Esophagus muscularis mucosa (tissue), 4 donors: ENCODE measurements at regions not wholly inside any gene's neighbourhood (a gene's known extent, or its start where the extent isn't known, plus 50 kb on each side); places are given as distances from the start of the nearest gene placed in this dataset.

ENCODE experiments used
- DNase-seq: peaks from one replicate; pipeline ENCODE4 v3.0.0-alpha.2; 2017; ENCODE audit errors: extremely low spot score
- H3K27ac ChIP-seq, 4 donors: fragments of 200-600 bp; sonication (generic); replicated peaks in 1 of 4; 1 replicate in 3 of 4; 2 replicates in 1 of 4; pipeline ENCODE4 v1.5.1; 2016 to 2019; ENCODE audit warnings: mild to moderate bottlenecking in 1 of 4
- H3K27me3 ChIP-seq, 4 donors: fragments of 200-600 bp; sonication (generic); one replicate each; pipeline versions ENCODE4 v1.5.1 to v1.6.0; 2016 to 2019
- H3K36me3 ChIP-seq, 4 donors: fragments of 200-600 bp; sonication (generic); one replicate each; pipeline ENCODE4 v1.5.1; 2016 to 2019
- H3K4me1 ChIP-seq, 4 donors: fragments of 200-600 bp; sonication (generic); one replicate each; pipeline ENCODE4 v1.5.1; 2016 to 2019
- H3K4me3 ChIP-seq, 4 donors: fragments of 200-600 bp; sonication (generic); 1 replicate in 2 of 4; 2 replicates in 2 of 4; pipeline ENCODE4 v1.5.1; 2016 to 2019; ENCODE audit warnings: mild to moderate bottlenecking in 4 of 4, moderate library complexity in 1 of 4
- H3K9me3 ChIP-seq, 4 donors: fragments of 200-600 bp; sonication (generic); 1 replicate in 3 of 4; 2 replicates in 1 of 4; pipeline ENCODE4 v1.5.1; 2016 to 2019
- CTCF ChIP-seq, 3 experiments: fragments of 200-600 bp in 2 of 3; fragments of 450-650 bp in 1 of 3; sonication (generic) in 2 of 3; IDR thresholded peaks; one replicate each; pipeline ENCODE4 v1.5.1; 2017 to 2019; ENCODE audit warnings: antibody characterized with exemption in 3 of 3, mild to moderate bottlenecking in 2 of 3, moderate library complexity in 1 of 3
- EP300 ChIP-seq: sonication (generic); formaldehyde crosslinking; IDR thresholded peaks from one replicate; pipeline ENCODE4 v1.6.1; 2017; ENCODE audit warnings: antibody characterized with exemption
- POLR2A ChIP-seq: fragments of 450-650 bp; IDR thresholded peaks from one replicate; pipeline ENCODE4 v1.6.1; 2017; ENCODE audit warnings: antibody characterized with exemption, moderate library complexity, mild to moderate bottlenecking, low read depth
- POLR2AphosphoS5 ChIP-seq, 2 donors: sonication (generic); formaldehyde crosslinking; IDR thresholded peaks; one replicate each; pipeline ENCODE4 v1.6.1; 2017; ENCODE audit warnings: antibody characterized with exemption in 2 of 2
- WGBS: methylation state at CpG from one replicate; pipeline ENCODE4 v1.1.5; 2018; 5-methylcytosine and 5-hydroxymethylcytosine counted together
- intact Hi-C: fragments of 100-400 bp; cut with DNase I; formaldehyde crosslinking; loops from one replicate; pipeline ENCODE4 v1.15.1; 2023

GRCh38 chr7:142586611-142587010 lies 162.7 kb upstream of the PRSS1 start:
- Histone ChIP-seq H3K9me3 (no peaks in the 10 kb centered on the region), H3K4me3 (no peak overlapping the region), H3K27me3 (no peaks in the 10 kb centered on the region), H3K27ac (no peak overlapping the region), H3K36me3 (no peaks in the 10 kb centered on the region), H3K4me1 (peaks cover 0 to 4% (median 0%) of the 10 kb centered on the region in 4 donors)
- no peak for TF ChIP-seq EP300
- no peak for TF ChIP-seq POLR2A
- no peak for TF ChIP-seq CTCF (IDR thresholded peaks at IDR 0.05)
- TF ChIP-seq POLR2AphosphoS5 (IDR thresholded peaks at IDR 0.05) = no peak
- intact Hi-C loops = no loop called here
- no peak for DNase-seq
- WGBS = 81% methylated on average over 3 of the region's 3 CpGs

DNA sequence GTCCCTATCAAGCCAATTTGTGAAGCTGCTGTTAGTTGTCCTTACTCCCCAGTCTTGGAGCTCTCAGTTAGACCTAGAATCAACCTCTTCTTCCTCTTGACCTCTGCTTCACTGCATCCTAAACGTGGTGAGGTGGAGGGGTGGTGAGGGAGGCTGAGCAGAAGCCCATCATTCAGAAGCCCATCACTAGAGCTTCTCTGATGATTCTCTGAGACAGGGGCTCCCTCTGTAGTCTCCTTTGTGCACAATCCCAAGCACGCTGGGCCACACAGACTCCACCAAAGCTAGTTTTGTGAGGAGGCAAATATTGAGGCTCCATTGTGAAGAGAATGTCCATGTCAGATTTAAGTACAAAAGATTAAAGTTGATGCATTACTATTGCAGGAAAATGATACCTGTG lies 163.8 kb upstream of the PRSS1 start:
- WGBS = 32% methylated on average over 2 of the region's 2 CpGs
- H3K4me3 ChIP-seq = no peak overlapping the region
- peaks cover 0 to 4% (median 0%) of the 10 kb centered on the region in 4 donors for H3K4me1 ChIP-seq
- H3K27me3 ChIP-seq = no peaks in the 10 kb centered on the region
- intact Hi-C loops = no loop called here
- no peaks in the 10 kb centered on the region for H3K36me3 ChIP-seq
- TF ChIP-seq CTCF (IDR thresholded peaks at IDR 0.05) = no peak
- TF ChIP-seq POLR2A = no peak
- no peak for TF ChIP-seq EP300
- TF ChIP-seq POLR2AphosphoS5 (IDR thresholded peaks at IDR 0.05) = no peak
- no peak overlapping the region for H3K27ac ChIP-seq
- no peak for DNase-seq
- no peaks in the 10 kb centered on the region for H3K9me3 ChIP-seq

GRCh38 chr7:142584765-142585164 lies 164.5 kb upstream of the PRSS1 start:
- intact Hi-C loops = no loop called here
- H3K27me3 ChIP-seq = no peaks in the 10 kb centered on the region
- DNase-seq = no peak
- peaks cover 0 to 4% (median 0%) of the 10 kb centered on the region in 4 donors for H3K4me1 ChIP-seq
- WGBS = 86% methylated on average over 2 of the region's 2 CpGs
- H3K9me3 ChIP-seq = no peaks in the 10 kb centered on the region
- TF ChIP-seq EP300 (no peak), POLR2AphosphoS5 (IDR thresholded peaks at IDR 0.05) (no peak), POLR2A (no peak), CTCF (IDR thresholded peaks at IDR 0.05) (no peak)
- no peak overlapping the region for H3K27ac ChIP-seq
- H3K4me3 ChIP-seq = no peak overlapping the region
- H3K36me3 ChIP-seq = no peaks in the 10 kb centered on the region

DNA sequence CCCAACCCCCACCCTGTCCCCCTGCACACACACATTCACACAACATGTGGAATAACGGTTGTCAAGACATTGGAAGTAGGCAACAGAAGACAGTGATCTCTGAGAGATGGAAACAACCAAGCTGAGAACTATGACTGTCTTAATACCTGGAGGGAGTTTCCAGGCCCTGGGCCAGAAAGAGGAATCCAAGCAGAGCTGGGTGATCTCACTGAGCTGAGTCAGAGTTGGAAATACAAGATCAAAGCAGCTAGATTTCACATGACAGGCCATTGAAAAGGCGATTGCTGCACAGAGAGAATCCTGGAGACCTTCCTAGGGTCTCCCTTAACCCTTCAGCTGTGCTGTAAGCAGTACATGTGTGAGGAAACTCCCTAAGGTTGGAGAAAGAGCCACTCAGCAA lies 165.8 kb upstream of the PRSS1 start:
- WGBS = 45% methylated on average over 2 of the region's 2 CpGs
- DNase-seq = no peak
- H3K9me3 ChIP-seq = no peaks in the 10 kb centered on the region
- no peak overlapping the region for H3K27ac ChIP-seq
- no peak for TF ChIP-seq POLR2A
- TF ChIP-seq POLR2AphosphoS5 (IDR thresholded peaks at IDR 0.05) = no peak
- TF ChIP-seq EP300 = no peak
- no peak for TF ChIP-seq CTCF (IDR thresholded peaks at IDR 0.05)
- intact Hi-C loops = no loop called here
- no peaks in the 10 kb centered on the region for H3K36me3 ChIP-seq
- H3K4me3 ChIP-seq = no peak overlapping the region
- H3K27me3 ChIP-seq = no peaks in the 10 kb centered on the region
- H3K4me1 ChIP-seq = peaks cover 0 to 4% (median 0%) of the 10 kb centered on the region in 4 donors

DNA sequence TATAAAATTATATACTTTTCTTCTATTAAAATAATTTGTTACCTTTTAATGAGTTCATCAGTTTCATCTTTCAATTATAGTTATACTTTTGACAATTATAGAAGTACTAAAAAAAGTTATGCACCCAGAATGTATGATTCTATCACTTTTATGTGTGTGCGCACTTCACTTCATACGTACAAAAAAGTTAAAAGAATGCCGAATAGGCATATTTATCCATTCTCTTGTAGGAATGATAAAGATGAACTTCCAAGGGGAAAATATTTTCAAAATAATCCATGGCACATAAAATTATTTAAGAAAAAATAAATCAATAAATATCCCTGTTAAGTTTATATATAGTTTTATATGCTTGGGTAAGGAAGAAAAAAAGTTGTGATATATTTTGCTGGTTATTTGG lies 166.9 kb upstream of the PRSS1 start:
- Histone ChIP-seq H3K27me3 (no peaks in the 10 kb centered on the region), H3K4me3 (no peak overlapping the region), H3K36me3 (no peaks in the 10 kb centered on the region), H3K4me1 (peaks cover 0 to 4% (median 0%) of the 10 kb centered on the region in 4 donors), H3K27ac (no peak overlapping the region), H3K9me3 (no peaks in the 10 kb centered on the region)
- intact Hi-C loops = no loop called here
- DNase-seq = no peak
- WGBS = 92% methylated on average over 3 of the region's 3 CpGs
- TF ChIP-seq POLR2AphosphoS5 (IDR thresholded peaks at IDR 0.05) (no peak), EP300 (no peak), POLR2A (no peak), CTCF (IDR thresholded peaks at IDR 0.05) (no peak)
